ENCODE measurements at regions not wholly inside any gene's neighbourhood (a gene's known extent, or its start where the extent isn't known, plus 50 kb on each side); places are given as distances from the start of the nearest gene placed in this dataset.
A peak's percentile ranks its signal among the peaks of the same experiment; 100 is the strongest.

- no peak for DNase-seq
Measured at GRCh38 chr3:43180027-43180426, 74.1 kb upstream of the POMGNT2 start.

GRCh38 chr3:43178891-43179366, 73.0 kb upstream of the POMGNT2 start:
- no peak for DNase-seq

GRCh38 chr3:43177085-43177484, 71.2 kb upstream of the POMGNT2 start:
- DNase-seq, result no peak

- no peak for DNase-seq
Measured at GRCh38 chr3:43176666-43177065, 70.8 kb upstream of the POMGNT2 start.

GRCh38 chr3:43175541-43175940, 69.7 kb upstream of the POMGNT2 start:
- no peak for DNase-seq

- no peak for DNase-seq
Measured at GRCh38 chr3:43173949-43174348, 68.1 kb upstream of the POMGNT2 start.

GRCh38 chr3:43171748-43172147, 65.9 kb upstream of the POMGNT2 start:
- no peak for DNase-seq

GRCh38 chr3:43170553-43170952, 64.7 kb upstream of the POMGNT2 start:
- DNase-seq, result no peak

GRCh38 chr3:43169987-43170386, 64.1 kb upstream of the POMGNT2 start:
- DNase-seq, result no peak

GRCh38 chr3:43166406-43166805, 60.5 kb upstream of the POMGNT2 start:
- DNase-seq, result no peak

- no peak for DNase-seq
Measured at GRCh38 chr3:43165786-43166185, 59.9 kb upstream of the POMGNT2 start.

- DNase-seq, result no peak
Measured at GRCh38 chr3:43163895-43164493, 58.1 kb upstream of the POMGNT2 start.

GRCh38 chr3:43162230-43163084, 56.6 kb upstream of the POMGNT2 start:
- peak; percentile 66 for DNase-seq

- no peak for DNase-seq
Measured at GRCh38 chr3:43161684-43162229, 55.9 kb upstream of the POMGNT2 start.

- no peak for DNase-seq
Measured at GRCh38 chr3:43160664-43161063, 54.8 kb upstream of the POMGNT2 start.

- no peak for DNase-seq
Measured at GRCh38 chr3:43159876-43160255, 54.0 kb upstream of the POMGNT2 start.

- no peak for DNase-seq
Measured at GRCh38 chr3:43159131-43159875, 53.4 kb upstream of the POMGNT2 start.

GRCh38 chr3:43156812-43157455, 51.1 kb upstream of the POMGNT2 start:
- DNase-seq, result no peak

GRCh38 chr3:43155464-43156121, 49.7 kb upstream of the POMGNT2 start:
- DNase-seq, result peak; percentile 39

Measured in renal pelvis (tissue), 1 donor.